Hepatocyte (in vitro differentiated cells): ENCODE measurements at regions not wholly inside any gene's neighbourhood (a gene's known extent, or its start where the extent isn't known, plus 50 kb on each side); places are given as distances from the start of the nearest gene placed in this dataset.
A peak's percentile ranks its signal among the peaks of the same experiment; 100 is the strongest.

Experiments used
- EZH2phosphoT487 ChIP-seq: fragments of 200-600 bp; sonication (generic); IDR thresholded peaks from one replicate; pipeline ENCODE4 v1.6.1; 2018; ENCODE audit warnings: antibody characterized with exemption, mild to moderate bottlenecking, low read depth, moderate library complexity; ENCODE audit not compliant: unreplicated experiment, severe bottlenecking
- TF ChIP-seq, protein P1 (sequence below): fragments of 200-600 bp; sonication (generic); IDR thresholded peaks from 2 replicates; pipeline ENCODE4 v1.5.1; 2016; ENCODE audit warnings: antibody characterized with exemption, mild to moderate bottlenecking; ENCODE audit not compliant: poor library complexity

DNA sequence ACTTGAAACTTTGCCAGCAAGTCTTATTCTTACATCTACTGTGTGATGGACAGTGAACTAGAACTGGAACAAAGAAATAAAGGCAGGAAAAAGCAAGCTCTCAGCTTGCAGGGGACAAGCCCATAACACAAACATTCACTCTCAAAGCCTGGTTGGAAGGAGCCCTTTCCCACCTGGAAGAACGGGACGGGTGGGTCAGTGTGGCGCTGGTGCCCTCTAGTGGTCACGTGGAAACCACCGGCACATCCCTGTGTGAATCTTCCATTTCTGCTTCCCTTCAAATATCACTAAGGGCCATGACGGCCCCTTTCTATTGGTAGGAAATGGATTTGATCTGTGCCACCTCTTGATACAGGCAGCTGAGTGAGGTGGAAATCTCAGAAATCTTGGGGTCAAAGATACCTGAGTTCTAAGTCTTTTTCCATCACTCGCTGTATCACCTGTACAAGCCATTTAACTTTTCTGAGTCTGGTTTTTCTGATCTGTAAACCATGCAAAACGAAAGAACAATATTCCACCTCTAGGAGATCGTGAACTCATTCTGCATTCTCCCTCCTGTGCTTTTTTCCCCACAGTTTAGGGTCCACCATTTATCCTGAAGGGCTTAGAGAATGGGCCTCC is 211.6 kb downstream of the MSX2 start:
- TF ChIP-seq, protein P1, sequence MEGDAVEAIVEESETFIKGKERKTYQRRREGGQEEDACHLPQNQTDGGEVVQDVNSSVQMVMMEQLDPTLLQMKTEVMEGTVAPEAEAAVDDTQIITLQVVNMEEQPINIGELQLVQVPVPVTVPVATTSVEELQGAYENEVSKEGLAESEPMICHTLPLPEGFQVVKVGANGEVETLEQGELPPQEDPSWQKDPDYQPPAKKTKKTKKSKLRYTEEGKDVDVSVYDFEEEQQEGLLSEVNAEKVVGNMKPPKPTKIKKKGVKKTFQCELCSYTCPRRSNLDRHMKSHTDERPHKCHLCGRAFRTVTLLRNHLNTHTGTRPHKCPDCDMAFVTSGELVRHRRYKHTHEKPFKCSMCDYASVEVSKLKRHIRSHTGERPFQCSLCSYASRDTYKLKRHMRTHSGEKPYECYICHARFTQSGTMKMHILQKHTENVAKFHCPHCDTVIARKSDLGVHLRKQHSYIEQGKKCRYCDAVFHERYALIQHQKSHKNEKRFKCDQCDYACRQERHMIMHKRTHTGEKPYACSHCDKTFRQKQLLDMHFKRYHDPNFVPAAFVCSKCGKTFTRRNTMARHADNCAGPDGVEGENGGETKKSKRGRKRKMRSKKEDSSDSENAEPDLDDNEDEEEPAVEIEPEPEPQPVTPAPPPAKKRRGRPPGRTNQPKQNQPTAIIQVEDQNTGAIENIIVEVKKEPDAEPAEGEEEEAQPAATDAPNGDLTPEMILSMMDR = peak; percentile 89
- TF ChIP-seq EZH2phosphoT487 = no peak
